RWPE1 (cell line): ENCODE measurements at regions not wholly inside any gene's neighbourhood (a gene's known extent, or its start where the extent isn't known, plus 50 kb on each side); places are given as distances from the start of the nearest gene placed in this dataset.

Experiments
- CTCF ChIA-PET: fragments of 350-600 bp; sonication (Branson Sonifier 250); formaldehyde crosslinking; extraction: SDS; loops from one replicate; lab custom pipeline; 2021; lab: Yijun Ruan, JAX
- POLR2A ChIA-PET: fragments of 400-600 bp; formaldehyde crosslinking; extraction: SDS; loops from one replicate; lab custom pipeline; 2020; ENCODE audit warnings: antibody characterized with exemption; ENCODE audit not compliant: low non-redundant PET; lab: Yijun Ruan, JAX
- DNase-seq: peaks from one replicate; pipeline ENCODE4 v3.0.0; 2012; ENCODE audit warnings: low spot score
- H3K27ac ChIP-seq: fragments of 450-650 bp; 2 replicates; pipeline ENCODE4 v1.5.1; 2017
- TF ChIP-seq, protein P1 (sequence below): fragments of 450-650 bp; conservative IDR thresholded peaks from 2 replicates; pipeline ENCODE4 v1.5.1; 2017; ENCODE audit warnings: low read depth, mild to moderate bottlenecking

DNA sequence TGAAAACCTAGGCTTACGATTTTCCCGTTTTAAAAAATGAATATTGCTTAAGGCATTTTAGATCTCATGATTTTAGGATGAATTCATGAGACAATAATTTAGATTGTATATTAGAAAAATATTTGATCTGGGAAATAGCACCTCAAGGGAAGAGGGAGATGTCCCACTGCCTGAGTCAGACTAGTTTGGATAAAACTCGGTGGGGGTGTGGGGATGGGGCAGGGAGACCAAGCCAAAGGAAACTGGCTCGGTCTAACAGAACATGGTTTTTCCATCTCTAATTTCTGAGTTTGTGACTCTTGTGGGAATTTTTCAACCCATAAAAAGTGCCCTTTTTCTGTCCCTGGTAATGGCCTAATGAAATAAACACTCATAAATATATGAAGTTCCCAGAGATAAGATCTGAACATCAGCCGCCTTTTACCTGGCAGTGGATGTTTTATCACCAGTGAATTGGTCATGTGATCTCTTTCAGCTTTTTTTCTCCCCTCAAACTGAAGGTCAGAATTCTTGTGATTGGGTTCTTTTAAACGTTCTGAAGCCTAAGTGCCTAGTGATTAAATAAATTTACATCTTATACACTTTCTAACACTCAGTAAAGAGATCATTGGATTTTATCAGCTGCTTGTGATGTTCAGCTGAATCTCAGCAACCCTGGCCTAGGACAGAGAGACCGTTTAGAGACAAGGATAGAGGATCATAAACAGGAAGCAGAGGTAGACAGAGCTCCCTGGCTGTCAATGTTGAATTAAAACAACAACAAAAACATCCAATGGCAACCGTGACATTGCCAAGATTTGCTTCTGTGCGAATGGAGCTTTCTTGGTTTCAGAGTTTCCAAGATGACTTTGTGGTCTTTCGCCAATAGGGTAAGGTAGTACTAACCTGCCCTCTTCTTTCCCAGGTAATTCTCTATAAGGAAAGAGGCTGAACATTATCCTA is 1038.2 kb downstream of the MCTP2 start:
- no peak for DNase-seq
- ChIA-PET CTCF (interaction anchor here (0.6 kb wide), 2 partner anchors 1076 to 1446 kb away, joined by 4 to 6 read pairs; no protein-coding TSS in a partner anchor), POLR2A (no interaction called here)
- TF ChIP-seq, protein P1, sequence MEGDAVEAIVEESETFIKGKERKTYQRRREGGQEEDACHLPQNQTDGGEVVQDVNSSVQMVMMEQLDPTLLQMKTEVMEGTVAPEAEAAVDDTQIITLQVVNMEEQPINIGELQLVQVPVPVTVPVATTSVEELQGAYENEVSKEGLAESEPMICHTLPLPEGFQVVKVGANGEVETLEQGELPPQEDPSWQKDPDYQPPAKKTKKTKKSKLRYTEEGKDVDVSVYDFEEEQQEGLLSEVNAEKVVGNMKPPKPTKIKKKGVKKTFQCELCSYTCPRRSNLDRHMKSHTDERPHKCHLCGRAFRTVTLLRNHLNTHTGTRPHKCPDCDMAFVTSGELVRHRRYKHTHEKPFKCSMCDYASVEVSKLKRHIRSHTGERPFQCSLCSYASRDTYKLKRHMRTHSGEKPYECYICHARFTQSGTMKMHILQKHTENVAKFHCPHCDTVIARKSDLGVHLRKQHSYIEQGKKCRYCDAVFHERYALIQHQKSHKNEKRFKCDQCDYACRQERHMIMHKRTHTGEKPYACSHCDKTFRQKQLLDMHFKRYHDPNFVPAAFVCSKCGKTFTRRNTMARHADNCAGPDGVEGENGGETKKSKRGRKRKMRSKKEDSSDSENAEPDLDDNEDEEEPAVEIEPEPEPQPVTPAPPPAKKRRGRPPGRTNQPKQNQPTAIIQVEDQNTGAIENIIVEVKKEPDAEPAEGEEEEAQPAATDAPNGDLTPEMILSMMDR, result no peak
- no peak overlapping the region for H3K27ac ChIP-seq

- TF ChIP-seq, protein P1, result no peak
- ChIA-PET POLR2A (no interaction called here), CTCF (no interaction called here)
- no peak for DNase-seq
- H3K27ac ChIP-seq, result no peak overlapping the region
These were observed 1042.7 kb downstream of the MCTP2 start for GRCh38 chr15:95274101-95274500.

- POLR2A ChIA-PET, result no interaction called here
- no peak for DNase-seq
- CTCF ChIA-PET, result interaction anchor here (0.8 kb wide), 1 partner anchor 252 kb away, joined by 3 read pairs; no protein-coding TSS in a partner anchor
- TF ChIP-seq, protein P1, result no peak
- H3K27ac ChIP-seq, result no peak overlapping the region
These were observed 1045.9 kb downstream of the MCTP2 start for GRCh38 chr15:95277266-95277665.

DNA sequence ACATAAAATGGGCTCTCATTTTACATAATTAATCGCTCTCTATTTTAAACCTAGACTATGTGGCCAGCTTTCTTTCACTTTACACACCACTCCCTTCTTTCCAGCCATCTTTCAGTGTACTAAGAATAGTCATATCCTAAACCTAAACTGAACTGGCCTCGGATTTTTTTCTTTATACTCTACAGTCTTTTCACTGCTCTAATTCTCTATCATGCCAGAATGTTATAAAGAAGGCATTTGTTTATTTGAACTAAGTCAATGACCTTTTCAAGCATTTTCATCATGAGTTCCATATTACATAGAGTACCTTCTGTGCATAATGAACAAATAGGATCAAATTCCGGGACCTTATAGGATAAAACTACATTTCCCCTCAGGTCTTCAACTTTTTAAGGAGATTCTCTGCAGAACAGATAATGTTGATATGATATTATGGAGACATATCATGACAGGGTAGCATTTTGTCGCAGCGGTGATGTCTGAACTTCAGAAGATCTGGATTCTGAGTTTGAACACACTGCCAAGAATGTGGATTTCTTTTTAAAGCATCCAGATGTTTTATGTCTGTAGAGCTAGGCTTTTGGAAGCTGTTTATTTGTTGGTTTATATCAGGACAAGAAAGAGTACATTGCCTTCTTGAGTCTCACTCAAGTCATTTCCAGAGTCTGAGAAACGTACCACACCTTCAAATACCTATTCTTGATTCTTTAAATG is 1047.3 kb downstream of the MCTP2 start:
- ChIA-PET CTCF (interaction anchor here (0.6 kb wide), 1 partner anchor 93 kb away, joined by 3 read pairs; no protein-coding TSS in a partner anchor), POLR2A (no interaction called here)
- no peak overlapping the region for H3K27ac ChIP-seq
- DNase-seq, result no peak
- TF ChIP-seq, protein P1, result no peak

DNA sequence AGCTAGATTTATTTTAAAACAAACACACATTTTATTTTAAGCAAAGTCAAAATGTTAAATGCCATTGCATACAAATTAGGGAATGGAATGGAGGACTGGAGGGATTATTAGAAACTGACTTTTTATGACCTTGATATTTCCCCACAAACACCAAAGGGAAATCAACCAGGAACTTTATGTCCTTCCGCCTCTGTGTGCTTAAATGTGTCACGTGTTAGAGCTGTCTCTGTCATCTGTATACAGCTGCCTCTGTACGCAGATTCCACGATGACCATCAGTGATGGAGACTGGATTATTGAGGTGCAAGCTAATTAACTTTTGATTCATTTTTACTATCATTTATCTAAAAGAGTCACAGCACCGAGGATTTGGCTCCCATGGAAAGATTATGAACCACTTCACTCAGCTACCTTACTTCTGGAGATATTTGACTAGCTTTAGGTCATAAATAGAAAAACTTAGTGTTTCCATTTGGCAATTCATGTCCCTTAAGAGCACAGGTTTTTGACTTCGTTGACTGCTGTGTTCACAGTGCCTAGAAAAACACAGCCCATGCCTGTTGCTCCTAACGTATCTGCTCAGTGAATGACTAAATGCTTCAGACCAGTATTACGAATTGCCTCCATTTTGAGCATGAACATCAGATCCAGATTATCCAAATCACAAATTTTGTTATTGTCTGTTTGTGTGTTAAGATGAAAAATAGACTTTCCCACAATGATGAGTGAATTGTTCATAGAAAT is 1048.1 kb downstream of the MCTP2 start:
- ChIA-PET POLR2A (no interaction called here), CTCF (no interaction called here)
- no peak overlapping the region for H3K27ac ChIP-seq
- TF ChIP-seq, protein P1, result no peak
- no peak for DNase-seq

DNA sequence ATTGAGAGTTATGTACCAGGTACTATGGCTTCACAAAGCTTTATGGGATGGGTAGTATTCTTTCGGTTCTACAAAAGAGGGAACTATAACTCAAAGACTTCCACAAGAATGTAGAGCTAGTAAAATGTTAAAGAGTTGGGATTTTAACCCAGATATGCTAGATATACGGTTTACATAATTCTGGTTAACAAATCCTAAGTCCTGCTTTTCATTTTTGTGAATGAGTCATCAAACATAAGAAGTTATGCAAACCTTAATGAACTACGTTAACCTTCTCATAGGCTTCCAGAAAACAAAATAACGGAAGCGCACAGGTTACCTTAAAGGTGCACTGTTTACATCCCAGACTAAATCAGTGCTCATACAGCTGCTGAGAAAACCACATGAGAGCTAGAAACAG is 1049.3 kb downstream of the MCTP2 start:
- ChIA-PET POLR2A (no interaction called here), CTCF (no interaction called here)
- DNase-seq, result no peak
- TF ChIP-seq, protein P1, result no peak
- H3K27ac ChIP-seq, result no peak overlapping the region
